Right cardiac atrium (tissue), 5 donors: ENCODE measurements at regions not wholly inside any gene's neighbourhood (a gene's known extent, or its start where the extent isn't known, plus 50 kb on each side); places are given as distances from the start of the nearest gene placed in this dataset.

ENCODE experiments used
- ATAC-seq, 2 donors: fragments of 200-7000 bp; cut with Tn5 transposase; one replicate each; pipeline versions ENCODE4 v1.8.0 to v1.9.1; 2020; ENCODE audit warnings: moderate library complexity in 2 of 2, mild to moderate bottlenecking in 1 of 2
- DNase-seq, 3 donors: peaks; one replicate each; pipeline ENCODE4 v3.0.0-alpha.2; 2020
- H3K27ac ChIP-seq: one replicate; pipeline ENCODE4 v1.5.1; 2013; ENCODE audit warnings: mild to moderate bottlenecking, low read length, control low read depth, moderate library complexity
- H3K27me3 ChIP-seq: one replicate; pipeline ENCODE4 v1.6.1; 2013; ENCODE audit not compliant: control insufficient read depth, insufficient read depth
- H3K4me1 ChIP-seq: one replicate; pipeline ENCODE4 v1.6.1; 2013; ENCODE audit warnings: low read length; ENCODE audit not compliant: control insufficient read depth, insufficient read depth
- H3K4me3 ChIP-seq: one replicate; pipeline ENCODE4 v1.5.1; 2013; ENCODE audit warnings: low read length, control low read depth
- H3K9me3 ChIP-seq: one replicate; pipeline ENCODE4 v1.6.1; 2013; ENCODE audit warnings: low read length; ENCODE audit not compliant: control insufficient read depth
- WGBS: extraction: QIAGEN DNeasy Blood & Tissue Kit; methylation state at CpG from one replicate; pipeline ENCODE4 v1.1.7; 2013; 5-methylcytosine and 5-hydroxymethylcytosine counted together
- intact Hi-C, 4 donors: fragments of 100-400 bp; cut with DNase I; formaldehyde crosslinking; loops; one replicate each; pipeline versions ENCODE4 v1.11.0 to v1.14.0; 2022 to 2023
- donor health status: healthy with polysubstance abuse.
- donor health status: DM: no; HTN: yes; CAD: no.
- donor health status: DM: no; HTN: no; CAD: no.
- donor health status: DM: no; HTN: yes; CAD: no; lungs with severe emphysema.
- donor health status: DM: yes; HTN: yes; CAD: no.

GRCh38 chr16:35868630-35869029, 2409.2 kb downstream of the TP53TG3F start:
- Histone ChIP-seq H3K4me1 (no peaks in the 10 kb centered on the region), H3K4me3 (no peak overlapping the region), H3K27ac (no peak overlapping the region), H3K9me3 (no peaks in the 10 kb centered on the region), H3K27me3 (no peaks in the 10 kb centered on the region)
- intact Hi-C loops, result no loop called here
- 39% methylated on average over 3 of the region's 3 CpGs for WGBS
- ATAC-seq (no peak), DNase-seq (no peak)

- intact Hi-C loops, result no loop called here
- no peak for DNase-seq
- H3K4me1 ChIP-seq, result no peaks in the 10 kb centered on the region
- WGBS, result 57% methylated on average over 4 of the region's 4 CpGs
- no peak for ATAC-seq
- H3K27me3 ChIP-seq, result no peaks in the 10 kb centered on the region
- H3K4me3 ChIP-seq, result no peak overlapping the region
- H3K27ac ChIP-seq, result no peak overlapping the region
- H3K9me3 ChIP-seq, result no peaks in the 10 kb centered on the region
Observed at GRCh38 chr16:35873472-35873871, 2414.1 kb downstream of the TP53TG3F start.

- intact Hi-C loops, result no loop called here
- no peaks in the 10 kb centered on the region for H3K9me3 ChIP-seq
- no peak overlapping the region for H3K27ac ChIP-seq
- H3K27me3 ChIP-seq, result no peaks in the 10 kb centered on the region
- H3K4me3 ChIP-seq, result no peak overlapping the region
- DNase-seq (no peak), ATAC-seq (no peak)
- H3K4me1 ChIP-seq, result no peaks in the 10 kb centered on the region
- 65% methylated on average over 2 of the region's 2 CpGs for WGBS
Observed at GRCh38 chr16:35881654-35882053, 2422.2 kb downstream of the TP53TG3F start.

- intact Hi-C loops, result no loop called here
- no peak for ATAC-seq
- no peak overlapping the region for H3K4me3 ChIP-seq
- H3K27ac ChIP-seq, result no peak overlapping the region
- no peaks in the 10 kb centered on the region for H3K27me3 ChIP-seq
- no peaks in the 10 kb centered on the region for H3K9me3 ChIP-seq
- H3K4me1 ChIP-seq, result no peaks in the 10 kb centered on the region
- WGBS, result 72% methylated on average over 1 of the region's 1 CpG
- DNase-seq, result no peak
Observed at GRCh38 chr16:35906440-35906839, 2447.0 kb downstream of the TP53TG3F start.

GRCh38 chr16:35908152-35908551, 2448.7 kb downstream of the TP53TG3F start:
- intact Hi-C loops, result no loop called here
- ATAC-seq (no peak), DNase-seq (no peak)
- Histone ChIP-seq H3K27me3 (no peaks in the 10 kb centered on the region), H3K27ac (no peak overlapping the region), H3K9me3 (no peaks in the 10 kb centered on the region), H3K4me3 (no peak overlapping the region), H3K4me1 (no peaks in the 10 kb centered on the region)
- 76% methylated on average over 7 of the region's 7 CpGs for WGBS

GRCh38 chr16:35908942-35909341, 2449.5 kb downstream of the TP53TG3F start:
- Histone ChIP-seq H3K4me1 (no peaks in the 10 kb centered on the region), H3K9me3 (no peaks in the 10 kb centered on the region), H3K27me3 (no peaks in the 10 kb centered on the region), H3K4me3 (no peak overlapping the region), H3K27ac (no peak overlapping the region)
- no peak for DNase-seq
- WGBS, result 47% methylated on average over 2 of the region's 2 CpGs
- intact Hi-C loops, result no loop called here
- ATAC-seq, result no peak

- Histone ChIP-seq H3K4me1 (no peaks in the 10 kb centered on the region), H3K9me3 (no peaks in the 10 kb centered on the region), H3K27me3 (no peaks in the 10 kb centered on the region), H3K27ac (no peak overlapping the region), H3K4me3 (no peak overlapping the region)
- intact Hi-C loops, result no loop called here
- WGBS, result 78% methylated on average over 6 of the region's 6 CpGs
- no peak for DNase-seq
- ATAC-seq, result no peak
Observed at GRCh38 chr16:35909351-35909954, 2450.0 kb downstream of the TP53TG3F start.

- no peak overlapping the region for H3K27ac ChIP-seq
- ATAC-seq (no peak), DNase-seq (no peak)
- H3K9me3 ChIP-seq, result no peaks in the 10 kb centered on the region
- H3K4me1 ChIP-seq, result no peaks in the 10 kb centered on the region
- intact Hi-C loops, result no loop called here
- H3K4me3 ChIP-seq, result no peak overlapping the region
- no peaks in the 10 kb centered on the region for H3K27me3 ChIP-seq
- 72% methylated on average over 4 of the region's 4 CpGs for WGBS
Observed at GRCh38 chr16:35910409-35910808, 2451.0 kb downstream of the TP53TG3F start.

GRCh38 chr16:35911899-35912298, 2452.5 kb downstream of the TP53TG3F start:
- ATAC-seq, result no peak
- H3K4me1 ChIP-seq, result no peaks in the 10 kb centered on the region
- H3K4me3 ChIP-seq, result no peak overlapping the region
- H3K27me3 ChIP-seq, result no peaks in the 10 kb centered on the region
- 75% methylated on average over 8 of the region's 8 CpGs for WGBS
- intact Hi-C loops, result no loop called here
- no peak overlapping the region for H3K27ac ChIP-seq
- no peaks in the 10 kb centered on the region for H3K9me3 ChIP-seq
- no peak for DNase-seq

GRCh38 chr16:35931722-35932121, 2472.3 kb downstream of the TP53TG3F start:
- ATAC-seq (no peak), DNase-seq (no peak)
- H3K4me1 ChIP-seq, result no peaks in the 10 kb centered on the region
- intact Hi-C loops, result no loop called here
- H3K4me3 ChIP-seq, result no peak overlapping the region
- H3K9me3 ChIP-seq, result no peaks in the 10 kb centered on the region
- no peaks in the 10 kb centered on the region for H3K27me3 ChIP-seq
- no peak overlapping the region for H3K27ac ChIP-seq
- 64% methylated on average over 3 of the region's 3 CpGs for WGBS
